Ovary (tissue), 7 donors: ENCODE measurements at regions not wholly inside any gene's neighbourhood (a gene's known extent, or its start where the extent isn't known, plus 50 kb on each side); places are given as distances from the start of the nearest gene placed in this dataset.

Source experiments
- DNase-seq, 5 donors: peaks; one replicate each; pipeline ENCODE4 v3.0.0-alpha.2; 2019 to 2020
- H3K27ac ChIP-seq, 2 donors: fragments of 200-600 bp; one replicate each; pipeline versions ENCODE4 v1.5.1 to v1.8.0; 2019 to 2022
- H3K27me3 ChIP-seq: fragments of 200-600 bp; one replicate; pipeline ENCODE4 v1.8.0; 2022
- H3K36me3 ChIP-seq: fragments of 200-600 bp; sonication (generic); one replicate; pipeline ENCODE4 v1.5.1; 2019
- H3K4me1 ChIP-seq: one replicate; pipeline ENCODE4 v1.8.1; 2013; ENCODE audit warnings: mild to moderate bottlenecking, moderate library complexity; ENCODE audit not compliant: insufficient read depth
- H3K4me3 ChIP-seq: fragments of 200-600 bp; sonication (generic); one replicate; pipeline ENCODE4 v1.5.1; 2017
- H3K9me3 ChIP-seq, 2 donors: fragments of 200-600 bp in 1 of 2; sonication (generic) in 1 of 2; one replicate each; pipeline versions ENCODE4 v1.5.1 to v1.8.1; 2013 to 2019; ENCODE audit warnings: mild to moderate bottlenecking in 1 of 2, moderate library complexity in 1 of 2
- EP300 ChIP-seq: sonication (generic); formaldehyde crosslinking; IDR thresholded peaks from one replicate; pipeline ENCODE4 v1.6.1; 2017; ENCODE audit warnings: antibody characterized with exemption
- POLR2A ChIP-seq: fragments of 450-650 bp; IDR thresholded peaks from one replicate; pipeline ENCODE4 v1.6.1; 2017; ENCODE audit warnings: antibody characterized with exemption, mild to moderate bottlenecking, moderate library complexity
- WGBS, 3 donors: extraction: QIAGEN DNeasy Blood & Tissue Kit in 1 of 3; methylation state at CpG; one replicate each; pipeline versions ENCODE4 v1.1.5 to v1.1.7; 2013 to 2017; 5-methylcytosine and 5-hydroxymethylcytosine counted together
- intact Hi-C, 4 donors: fragments of 100-400 bp; cut with DNase I; formaldehyde crosslinking; loops; one replicate each; pipeline versions ENCODE4 v1.11.0 to v1.15.1; 2022 to 2023
- TF ChIP-seq, protein P1 (sequence below), 3 donors: fragments of 450-650 bp in 2 of 3; fragments of 200-600 bp in 1 of 3; IDR thresholded peaks; one replicate each; pipeline versions ENCODE4 v1.5.1 to v1.8.0; 2016 to 2022; ENCODE audit warnings: antibody characterized with exemption in 3 of 3, mild to moderate bottlenecking in 1 of 3
- donor health status: DM: no; HTN: no; CAD: no; lungs with moderate emphysema.
- donor health status: DM: no; HTN: no; CAD: no.
- donor health status: Bipolar disorder and iron deficiency.
- donor health status: DM: no; HTN: no; CAD: no.
- donor health status: DM: yes; HTN: yes; CAD: no.

GRCh38 chr4:27085396-27085795, 224.8 kb downstream of the STIM2 start:
- Histone ChIP-seq H3K4me1 (no peaks in the 10 kb centered on the region), H3K36me3 (no peaks in the 10 kb centered on the region), H3K27ac (no peak overlapping the region), H3K9me3 (no peaks in the 10 kb centered on the region), H3K4me3 (no peak overlapping the region), H3K27me3 (no peaks in the 10 kb centered on the region)
- no peak for DNase-seq
- TF ChIP-seq EP300 (no peak), POLR2A (no peak)
- TF ChIP-seq, protein P1, sequence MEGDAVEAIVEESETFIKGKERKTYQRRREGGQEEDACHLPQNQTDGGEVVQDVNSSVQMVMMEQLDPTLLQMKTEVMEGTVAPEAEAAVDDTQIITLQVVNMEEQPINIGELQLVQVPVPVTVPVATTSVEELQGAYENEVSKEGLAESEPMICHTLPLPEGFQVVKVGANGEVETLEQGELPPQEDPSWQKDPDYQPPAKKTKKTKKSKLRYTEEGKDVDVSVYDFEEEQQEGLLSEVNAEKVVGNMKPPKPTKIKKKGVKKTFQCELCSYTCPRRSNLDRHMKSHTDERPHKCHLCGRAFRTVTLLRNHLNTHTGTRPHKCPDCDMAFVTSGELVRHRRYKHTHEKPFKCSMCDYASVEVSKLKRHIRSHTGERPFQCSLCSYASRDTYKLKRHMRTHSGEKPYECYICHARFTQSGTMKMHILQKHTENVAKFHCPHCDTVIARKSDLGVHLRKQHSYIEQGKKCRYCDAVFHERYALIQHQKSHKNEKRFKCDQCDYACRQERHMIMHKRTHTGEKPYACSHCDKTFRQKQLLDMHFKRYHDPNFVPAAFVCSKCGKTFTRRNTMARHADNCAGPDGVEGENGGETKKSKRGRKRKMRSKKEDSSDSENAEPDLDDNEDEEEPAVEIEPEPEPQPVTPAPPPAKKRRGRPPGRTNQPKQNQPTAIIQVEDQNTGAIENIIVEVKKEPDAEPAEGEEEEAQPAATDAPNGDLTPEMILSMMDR (IDR thresholded peaks at IDR 0.05): no peak
- whole genome bisulfite sequencing, 3 donors: 28 to 30% (median 29%) methylated on average over 7 of the region's 7 CpGs
- intact Hi-C loops: no loop called here

- H3K4me3 ChIP-seq: no peak overlapping the region
- WGBS, 3 donors: 80 to 88% (median 83%) methylated on average over 8 of the region's 8 CpGs
Observed at GRCh38 chr4:27087306-27088045, 226.8 kb downstream of the STIM2 start.

GRCh38 chr4:27088491-27088890, 227.8 kb downstream of the STIM2 start:
- intact Hi-C loops: no loop called here
- no peak for DNase-seq
- TF ChIP-seq POLR2A: no peak
- TF ChIP-seq EP300: no peak
- TF ChIP-seq, protein P1 (IDR thresholded peaks at IDR 0.05): no peak
- H3K36me3 ChIP-seq: no peaks in the 10 kb centered on the region
- no peaks in the 10 kb centered on the region for H3K9me3 ChIP-seq
- no peak overlapping the region for H3K27ac ChIP-seq
- H3K4me3 ChIP-seq: no peak overlapping the region
- 40 to 49% (median 45%) methylated on average over 5 of the region's 5 CpGs for WGBS, 3 donors
- no peaks in the 10 kb centered on the region for H3K4me1 ChIP-seq
- H3K27me3 ChIP-seq: no peaks in the 10 kb centered on the region

More at GRCh38 chr4:27087306-27088045, 226.8 kb downstream of the STIM2 start:
- intact Hi-C loops: no loop called here
- Histone ChIP-seq H3K36me3 (no peaks in the 10 kb centered on the region), H3K27me3 (no peaks in the 10 kb centered on the region), H3K9me3 (no peaks in the 10 kb centered on the region), H3K4me1 (no peaks in the 10 kb centered on the region), H3K27ac (no peak overlapping the region)
- DNase-seq: no peak
- TF ChIP-seq EP300 (no peak), POLR2A (no peak)
- TF ChIP-seq, protein P1 (IDR thresholded peaks at IDR 0.05): no peak

- intact Hi-C loops: no loop called here
- Histone ChIP-seq H3K27ac (no peak overlapping the region), H3K4me3 (no peak overlapping the region), H3K4me1 (no peaks in the 10 kb centered on the region), H3K27me3 (no peaks in the 10 kb centered on the region), H3K36me3 (no peaks in the 10 kb centered on the region), H3K9me3 (no peaks in the 10 kb centered on the region)
- WGBS, 3 donors: 91 to 95% (median 92%) methylated on average over 5 of the region's 5 CpGs
- DNase-seq: no peak
- TF ChIP-seq EP300: no peak
- no peak for TF ChIP-seq POLR2A
Observed at GRCh38 chr4:27089186-27089585, 228.5 kb downstream of the STIM2 start.

DNA sequence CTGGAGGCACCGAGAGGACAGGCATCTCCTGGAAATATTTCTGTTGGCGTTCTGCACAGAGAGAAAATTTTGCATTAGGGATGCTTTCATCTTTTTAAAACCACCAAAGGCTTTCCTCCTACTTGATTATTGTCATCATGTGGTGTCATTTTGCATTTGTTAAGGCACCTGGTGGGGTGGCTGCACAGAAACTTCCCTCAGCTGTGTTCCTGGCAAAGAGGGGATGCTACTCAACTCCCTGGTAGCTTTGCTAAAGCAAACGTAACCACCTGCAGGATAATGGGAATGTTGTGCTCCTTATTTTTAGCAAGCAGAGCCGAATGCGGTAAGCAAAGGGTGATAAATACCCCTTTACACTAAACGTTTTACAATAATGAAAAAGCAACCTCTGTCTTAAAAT, 229.8 kb downstream of the STIM2 start:
- DNase-seq: no peak
- 48 to 56% (median 50%) methylated on average over 6 of the region's 6 CpGs for WGBS, 3 donors
- TF ChIP-seq POLR2A: no peak
- TF ChIP-seq, protein P1 (IDR thresholded peaks at IDR 0.05): no peak
- no peak for TF ChIP-seq EP300
- Histone ChIP-seq H3K4me1 (no peaks in the 10 kb centered on the region), H3K27me3 (no peaks in the 10 kb centered on the region), H3K36me3 (no peaks in the 10 kb centered on the region), H3K9me3 (no peaks in the 10 kb centered on the region), H3K4me3 (no peak overlapping the region), H3K27ac (no peak overlapping the region)
- intact Hi-C loops: no loop called here
